ENCODE measurements at regions not wholly inside any gene's neighbourhood (a gene's known extent, or its start where the extent isn't known, plus 50 kb on each side); places are given as distances from the start of the nearest gene placed in this dataset.

GRCh38 chr10:130621231-130621775 is 485.1 kb downstream of the GLRX3 start:
- peaks cover 6% of the 10 kb centered on the region for H3K4me1 ChIP-seq (ENCODE audit: insufficient read depth, low read length)
- H3K27ac ChIP-seq (ENCODE audit: low read depth, low read length) = no peak overlapping the region
- 86% methylated on average over 8 of the region's 8 CpGs for WGBS
- H3K9ac ChIP-seq (ENCODE audit: low read depth, low read length) = no peak overlapping the region
- no peaks in the 10 kb centered on the region for H3K27me3 ChIP-seq (ENCODE audit: insufficient read depth, low read length)
- no peaks in the 10 kb centered on the region for H3K36me3 ChIP-seq (ENCODE audit: insufficient read depth, low read length)
- H3K4me3 ChIP-seq (ENCODE audit: low read length) = no peak overlapping the region
- H3K9me3 ChIP-seq (ENCODE audit: insufficient read depth, low read depth, low read length) = no peaks in the 10 kb centered on the region

- 80% methylated on average over 4 of the region's 4 CpGs for WGBS
- Histone ChIP-seq H3K4me1 (ENCODE audit: insufficient read depth, low read length) (no peaks in the 10 kb centered on the region; the same call in 1 of the 2 replicates), H3K9me3 (ENCODE audit: insufficient read depth, low read depth, low read length) (no peaks in the 10 kb centered on the region), H3K36me3 (ENCODE audit: insufficient read depth, low read length) (no peaks in the 10 kb centered on the region), H3K27ac (ENCODE audit: low read depth, low read length) (no peak overlapping the region), H3K9ac (ENCODE audit: low read depth, low read length) (no peak overlapping the region), H3K4me3 (ENCODE audit: low read length) (no peak overlapping the region), H3K27me3 (ENCODE audit: insufficient read depth, low read length) (no peaks in the 10 kb centered on the region)
These were observed 487.6 kb downstream of the GLRX3 start for GRCh38 chr10:130623680-130624267.

- 90% methylated on average over 3 of the region's 3 CpGs for WGBS
These were observed 491.3 kb downstream of the GLRX3 start for GRCh38 chr10:130627346-130628045.

GRCh38 chr10:130630135-130630534 is 493.9 kb downstream of the GLRX3 start:
- Histone ChIP-seq H3K4me1 (ENCODE audit: insufficient read depth, low read length) (0 out of 2 replicates have a peak, but pooled peaks cover 4% of the 10 kb centered on the region), H3K36me3 (ENCODE audit: insufficient read depth, low read length) (no peaks in the 10 kb centered on the region), H3K27ac (ENCODE audit: low read depth, low read length) (no peak overlapping the region), H3K9me3 (ENCODE audit: insufficient read depth, low read depth, low read length) (no peaks in the 10 kb centered on the region), H3K27me3 (ENCODE audit: insufficient read depth, low read length) (no peaks in the 10 kb centered on the region), H3K4me3 (ENCODE audit: low read length) (no peak overlapping the region), H3K9ac (ENCODE audit: low read depth, low read length) (no peak overlapping the region)
- WGBS = 98% methylated on average over 2 of the region's 2 CpGs

More at GRCh38 chr10:130627346-130628045, 491.3 kb downstream of the GLRX3 start:
- H3K27me3 ChIP-seq (ENCODE audit: insufficient read depth, low read length) = no peaks in the 10 kb centered on the region
- no peaks in the 10 kb centered on the region for H3K9me3 ChIP-seq (ENCODE audit: insufficient read depth, low read depth, low read length)
- no peaks in the 10 kb centered on the region for H3K36me3 ChIP-seq (ENCODE audit: insufficient read depth, low read length)
- H3K4me3 ChIP-seq (ENCODE audit: low read length) = no peak overlapping the region
- no peak overlapping the region for H3K27ac ChIP-seq (ENCODE audit: low read depth, low read length)
- H3K4me1 ChIP-seq (ENCODE audit: insufficient read depth, low read length) = no peaks in the 10 kb centered on the region; the same call in 1 of the 2 replicates
- no peak overlapping the region for H3K9ac ChIP-seq (ENCODE audit: low read depth, low read length)

GRCh38 chr10:130631142-130632096 is 495.2 kb downstream of the GLRX3 start:
- H3K9me3 ChIP-seq (ENCODE audit: insufficient read depth, low read depth, low read length) = no peaks in the 10 kb centered on the region
- no peak overlapping the region for H3K4me3 ChIP-seq (ENCODE audit: low read length)
- peaks cover 12% of the 10 kb centered on the region; the same call in 1 of the 2 replicates for H3K4me1 ChIP-seq (ENCODE audit: insufficient read depth, low read length)
- H3K9ac ChIP-seq (ENCODE audit: low read depth, low read length) = no peak overlapping the region
- 91% methylated on average over 10 of the region's 10 CpGs for WGBS
- H3K27me3 ChIP-seq (ENCODE audit: insufficient read depth, low read length) = peaks cover 4% of the 10 kb centered on the region; the same call in 1 of the 2 replicates
- H3K36me3 ChIP-seq (ENCODE audit: insufficient read depth, low read length) = no peaks in the 10 kb centered on the region
- no peak overlapping the region for H3K27ac ChIP-seq (ENCODE audit: low read depth, low read length)

- Histone ChIP-seq H3K4me3 (ENCODE audit: low read length) (no peak overlapping the region), H3K9ac (ENCODE audit: low read depth, low read length) (no peak overlapping the region), H3K9me3 (ENCODE audit: insufficient read depth, low read depth, low read length) (no peaks in the 10 kb centered on the region), H3K27me3 (ENCODE audit: insufficient read depth, low read length) (peaks cover 4% of the 10 kb centered on the region; the same call in 1 of the 2 replicates), H3K36me3 (ENCODE audit: insufficient read depth, low read length) (no peaks in the 10 kb centered on the region), H3K4me1 (ENCODE audit: insufficient read depth, low read length) (peaks cover 23% of the 10 kb centered on the region), H3K27ac (ENCODE audit: low read depth, low read length) (no peak overlapping the region)
- WGBS = 88% methylated on average over 4 of the region's 4 CpGs
These were observed 498.6 kb downstream of the GLRX3 start for GRCh38 chr10:130634816-130635215.

GRCh38 chr10:130635528-130635927 is 499.3 kb downstream of the GLRX3 start:
- Histone ChIP-seq H3K9me3 (ENCODE audit: insufficient read depth, low read depth, low read length) (no peaks in the 10 kb centered on the region), H3K27me3 (ENCODE audit: insufficient read depth, low read length) (peaks cover 4% of the 10 kb centered on the region; the same call in 1 of the 2 replicates), H3K9ac (ENCODE audit: low read depth, low read length) (no peak overlapping the region), H3K27ac (ENCODE audit: low read depth, low read length) (no peak overlapping the region), H3K4me1 (ENCODE audit: insufficient read depth, low read length) (peaks cover 23% of the 10 kb centered on the region), H3K36me3 (ENCODE audit: insufficient read depth, low read length) (no peaks in the 10 kb centered on the region), H3K4me3 (ENCODE audit: low read length) (no peak overlapping the region)
- WGBS = 76% methylated on average over 9 of the region's 9 CpGs

- Histone ChIP-seq H3K4me1 (ENCODE audit: insufficient read depth, low read length) (peaks cover 23% of the 10 kb centered on the region), H3K9me3 (ENCODE audit: insufficient read depth, low read depth, low read length) (no peaks in the 10 kb centered on the region), H3K27ac (ENCODE audit: low read depth, low read length) (no peak overlapping the region), H3K9ac (ENCODE audit: low read depth, low read length) (no peak overlapping the region), H3K4me3 (ENCODE audit: low read length) (no peak overlapping the region), H3K27me3 (ENCODE audit: insufficient read depth, low read length) (peaks cover 4% of the 10 kb centered on the region; the same call in 1 of the 2 replicates), H3K36me3 (ENCODE audit: insufficient read depth, low read length) (no peaks in the 10 kb centered on the region)
- WGBS = 92% methylated on average over 6 of the region's 6 CpGs
These were observed 500.2 kb downstream of the GLRX3 start for GRCh38 chr10:130636313-130636930.

GRCh38 chr10:130637089-130637676 is 501.0 kb downstream of the GLRX3 start:
- H3K9ac ChIP-seq (ENCODE audit: low read depth, low read length) = no peak overlapping the region
- peaks cover 4% of the 10 kb centered on the region; the same call in 1 of the 2 replicates for H3K27me3 ChIP-seq (ENCODE audit: insufficient read depth, low read length)
- H3K9me3 ChIP-seq (ENCODE audit: insufficient read depth, low read depth, low read length) = no peaks in the 10 kb centered on the region
- no peak overlapping the region for H3K27ac ChIP-seq (ENCODE audit: low read depth, low read length)
- no peaks in the 10 kb centered on the region for H3K36me3 ChIP-seq (ENCODE audit: insufficient read depth, low read length)
- H3K4me1 ChIP-seq (ENCODE audit: insufficient read depth, low read length) = peaks cover 23% of the 10 kb centered on the region
- WGBS = 65% methylated on average over 4 of the region's 4 CpGs
- no peak overlapping the region for H3K4me3 ChIP-seq (ENCODE audit: low read length)

GRCh38 chr10:130638991-130639390 is 502.8 kb downstream of the GLRX3 start:
- Histone ChIP-seq H3K9me3 (ENCODE audit: insufficient read depth, low read depth, low read length) (no peaks in the 10 kb centered on the region), H3K36me3 (ENCODE audit: insufficient read depth, low read length) (no peaks in the 10 kb centered on the region), H3K9ac (ENCODE audit: low read depth, low read length) (no peak overlapping the region), H3K27ac (ENCODE audit: low read depth, low read length) (no peak overlapping the region), H3K27me3 (ENCODE audit: insufficient read depth, low read length) (peaks cover 4% of the 10 kb centered on the region; the same call in 1 of the 2 replicates), H3K4me3 (ENCODE audit: low read length) (no peak overlapping the region), H3K4me1 (ENCODE audit: insufficient read depth, low read length) (peaks cover 23% of the 10 kb centered on the region)
- WGBS = 93% methylated on average over 3 of the region's 4 CpGs

All from HUES64 (cell line).